Activated CD8-positive, alpha-beta memory T cell treated with anti-CD3 and anti-CD28 coated beads, Interleukin-2, amount 10 ng/mL, durations not matched to agents 7 days and 5 days (primary cell): ENCODE measurements at regions not wholly inside any gene's neighbourhood (a gene's known extent, or its start where the extent isn't known, plus 50 kb on each side); places are given as distances from the start of the nearest gene placed in this dataset.
"Not testable (repeated sequence)": the region's sequence is repeated elsewhere in the genome, so short reads cannot be mapped to it uniquely, and the experiment has no call there.

Experiments used
- ATAC-seq: fragments of 150-1000 bp; cut with Tn5 transposase; one replicate; pipeline ENCODE4 v1.10.0; 2021; ENCODE audit warnings: moderate library complexity
- CTCF ChIA-PET: fragments of 350-600 bp; sonication (Branson Sonifier 250); formaldehyde crosslinking; loops from one replicate; lab custom pipeline; 2021; ENCODE audit warnings: antibody characterized with exemption; lab: Charles Lee
- DNase-seq: peaks from one replicate; pipeline ENCODE4 v3.0.0-alpha.2; 2020
- H3K27ac Mint-ChIP-seq: one replicate; pipeline ENCODE4 v1.8.0; 2021; ENCODE audit warnings: mild to moderate bottlenecking, mixed read lengths
- H3K27me3 Mint-ChIP-seq: one replicate; pipeline ENCODE4 v1.8.0; 2021; ENCODE audit warnings: mixed read lengths
- H3K36me3 Mint-ChIP-seq: one replicate; pipeline ENCODE4 v1.8.0; 2021; ENCODE audit warnings: mild to moderate bottlenecking, mixed read lengths
- H3K4me1 Mint-ChIP-seq: one replicate; pipeline ENCODE4 v1.8.0; 2021; ENCODE audit warnings: mixed read lengths
- H3K4me3 Mint-ChIP-seq: one replicate; pipeline ENCODE4 v1.8.0; 2021; ENCODE audit warnings: mild to moderate bottlenecking, moderate library complexity, mixed read lengths
- H3K9me3 Mint-ChIP-seq: one replicate; pipeline ENCODE4 v1.8.0; 2022; ENCODE audit warnings: low read depth, mixed read lengths

GRCh38 chr22:49704345-49705215 lies 123.1 kb downstream of the BRD1 start:
- Mint-ChIP-seq H3K27me3 (peaks cover 31% of the 10 kb centered on the region), H3K4me3 (no peak overlapping the region), H3K27ac (no peak overlapping the region), H3K4me1 (no peaks in the 10 kb centered on the region), H3K36me3 (peaks cover 1% of the 10 kb centered on the region), H3K9me3 (peaks cover 8% of the 10 kb centered on the region)
- peak; percentile 23 for DNase-seq
- CTCF ChIA-PET = no interaction called here
- ATAC-seq = no peak

- CTCF ChIA-PET = no interaction called here
- Mint-ChIP-seq H3K36me3 (peaks cover 1% of the 10 kb centered on the region), H3K4me3 (no peak overlapping the region), H3K27ac (no peak overlapping the region), H3K4me1 (no peaks in the 10 kb centered on the region), H3K27me3 (peaks cover 31% of the 10 kb centered on the region), H3K9me3 (peaks cover 8% of the 10 kb centered on the region)
- DNase-seq (no peak), ATAC-seq (no peak)
Observed at GRCh38 chr22:49703990-49704344, 123.7 kb downstream of the BRD1 start.

GRCh38 chr22:49703505-49703904 lies 124.2 kb downstream of the BRD1 start:
- ATAC-seq = no peak
- DNase-seq = peak; percentile 29
- Mint-ChIP-seq H3K9me3 (peaks cover 8% of the 10 kb centered on the region), H3K4me1 (no peaks in the 10 kb centered on the region), H3K27ac (no peak overlapping the region), H3K27me3 (peaks cover 27% of the 10 kb centered on the region), H3K4me3 (no peak overlapping the region), H3K36me3 (peaks cover 1% of the 10 kb centered on the region)
- CTCF ChIA-PET = interaction anchor here (0.8 kb wide), 1 partner anchor 34 kb away, joined by 3 read pairs; no protein-coding TSS in a partner anchor

GRCh38 chr22:49702068-49702397 lies 125.6 kb downstream of the BRD1 start:
- DNase-seq (peak; percentile 27), ATAC-seq (no peak)
- Mint-ChIP-seq H3K27ac (no peak overlapping the region), H3K27me3 (peaks cover 20% of the 10 kb centered on the region), H3K4me1 (no peaks in the 10 kb centered on the region), H3K36me3 (peaks cover 1% of the 10 kb centered on the region), H3K9me3 (peaks cover 12% of the 10 kb centered on the region), H3K4me3 (no peak overlapping the region)
- CTCF ChIA-PET = interaction anchor here (1.0 to 1.2 kb wide), 3 partner anchors 13 to 16 kb away, joined by 3 to 5 read pairs (median 3); no protein-coding TSS in a partner anchor

- H3K36me3 Mint-ChIP-seq = peaks cover 1% of the 10 kb centered on the region
- DNase-seq = no peak
- CTCF ChIA-PET = interaction anchor here (1.0 to 1.2 kb wide), 3 partner anchors 12 to 15 kb away, joined by 3 to 5 read pairs (median 3); no protein-coding TSS in a partner anchor
- H3K27ac Mint-ChIP-seq = no peak overlapping the region
- H3K27me3 Mint-ChIP-seq = peaks cover 20% of the 10 kb centered on the region
- no peak overlapping the region for H3K4me3 Mint-ChIP-seq
- ATAC-seq = no peak
- no peaks in the 10 kb centered on the region for H3K4me1 Mint-ChIP-seq
- peaks cover 12% of the 10 kb centered on the region for H3K9me3 Mint-ChIP-seq
Observed at GRCh38 chr22:49701380-49702067, 126.1 kb downstream of the BRD1 start.

- CTCF ChIA-PET = no interaction called here
- H3K27ac Mint-ChIP-seq = no peak overlapping the region
- no peaks in the 10 kb centered on the region for H3K4me1 Mint-ChIP-seq
Observed at GRCh38 chr22:49699928-49700498, 127.7 kb downstream of the BRD1 start.

GRCh38 chr22:49699476-49699875 lies 128.2 kb downstream of the BRD1 start:
- H3K27ac Mint-ChIP-seq = no peak overlapping the region
- H3K9me3 Mint-ChIP-seq = peaks cover 12% of the 10 kb centered on the region
- peaks cover 1% of the 10 kb centered on the region for H3K36me3 Mint-ChIP-seq
- CTCF ChIA-PET = no interaction called here
- no peak overlapping the region for H3K4me3 Mint-ChIP-seq
- DNase-seq (peak; percentile 26), ATAC-seq (no peak)
- H3K4me1 Mint-ChIP-seq = no peaks in the 10 kb centered on the region
- H3K27me3 Mint-ChIP-seq = peaks cover 6% of the 10 kb centered on the region

More at GRCh38 chr22:49699928-49700498, 127.7 kb downstream of the BRD1 start:
- DNase-seq (peak; percentile 36), ATAC-seq (no peak)
- Mint-ChIP-seq H3K4me3 (no peak overlapping the region), H3K27me3 (peaks cover 10% of the 10 kb centered on the region), H3K9me3 (peaks cover 12% of the 10 kb centered on the region), H3K36me3 (peaks cover 1% of the 10 kb centered on the region)

- H3K27ac Mint-ChIP-seq, DNase-seq, H3K4me3 Mint-ChIP-seq, H3K27me3 Mint-ChIP-seq, CTCF ChIA-PET, H3K36me3 Mint-ChIP-seq, ATAC-seq, H3K4me1 Mint-ChIP-seq: not testable (repeated sequence)
- peaks cover 12% of the 10 kb centered on the region for H3K9me3 Mint-ChIP-seq
Observed at GRCh38 chr22:49698616-49699015, 129.1 kb downstream of the BRD1 start.

- ATAC-seq (no peak), DNase-seq (no peak)
- Mint-ChIP-seq H3K27me3 (no peaks in the 10 kb centered on the region), H3K36me3 (peaks cover 1% of the 10 kb centered on the region), H3K4me3 (no peak overlapping the region), H3K9me3 (peaks cover 9% of the 10 kb centered on the region), H3K4me1 (no peaks in the 10 kb centered on the region), H3K27ac (no peak overlapping the region)
- CTCF ChIA-PET = no interaction called here
Observed at GRCh38 chr22:49697047-49697446, 130.6 kb downstream of the BRD1 start.

- Mint-ChIP-seq H3K27me3 (no peaks in the 10 kb centered on the region), H3K4me3 (no peak overlapping the region), H3K27ac (no peak overlapping the region), H3K9me3 (peaks cover 4% of the 10 kb centered on the region), H3K4me1 (no peaks in the 10 kb centered on the region), H3K36me3 (no peaks in the 10 kb centered on the region)
- ATAC-seq (no peak), DNase-seq (peak; percentile 21)
- CTCF ChIA-PET = no interaction called here
Observed at GRCh38 chr22:49694462-49695260, 133.0 kb downstream of the BRD1 start.

- H3K36me3 Mint-ChIP-seq = no peaks in the 10 kb centered on the region
- DNase-seq = peak; percentile 26
- CTCF ChIA-PET = no interaction called here
- no peak overlapping the region for H3K27ac Mint-ChIP-seq
- no peak overlapping the region for H3K4me3 Mint-ChIP-seq
- H3K9me3 Mint-ChIP-seq = peaks cover 4% of the 10 kb centered on the region
- no peaks in the 10 kb centered on the region for H3K27me3 Mint-ChIP-seq
- no peaks in the 10 kb centered on the region for H3K4me1 Mint-ChIP-seq
- ATAC-seq = no peak
Observed at GRCh38 chr22:49693848-49694247, 133.8 kb downstream of the BRD1 start.

- peak; percentile 27 for DNase-seq
- H3K27me3 Mint-ChIP-seq = no peaks in the 10 kb centered on the region
- no peak overlapping the region for H3K4me3 Mint-ChIP-seq
- ATAC-seq = no peak
- H3K36me3 Mint-ChIP-seq = no peaks in the 10 kb centered on the region
- CTCF ChIA-PET = no interaction called here
- H3K9me3 Mint-ChIP-seq = peaks cover 4% of the 10 kb centered on the region
- no peaks in the 10 kb centered on the region for H3K4me1 Mint-ChIP-seq
- H3K27ac Mint-ChIP-seq = no peak overlapping the region
Observed at GRCh38 chr22:49693416-49693815, 134.3 kb downstream of the BRD1 start.
